ENCODE measurements at regions not wholly inside any gene's neighbourhood (a gene's known extent, or its start where the extent isn't known, plus 50 kb on each side); places are given as distances from the start of the nearest gene placed in this dataset.

DNA sequence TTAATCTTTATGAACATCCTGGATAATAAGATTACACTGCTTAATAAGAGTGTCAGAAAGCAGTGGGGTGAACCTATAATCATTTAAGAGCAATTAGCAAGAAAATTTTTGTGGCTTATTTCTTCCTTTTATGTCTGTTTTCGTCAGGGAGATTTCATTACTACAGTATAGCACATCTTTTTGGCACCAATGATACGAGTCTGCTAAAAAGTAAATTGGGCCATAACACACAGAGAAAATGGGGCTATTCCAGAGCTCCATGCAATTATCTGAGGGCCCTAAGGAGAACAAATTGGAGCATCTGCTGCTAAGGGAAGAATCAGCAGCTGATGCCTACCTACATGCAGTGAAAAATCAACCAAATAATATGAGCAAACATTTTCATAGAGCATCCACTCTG lies 330.3 kb upstream of the NCAM2 start:
- Histone ChIP-seq H3K27ac (ENCODE audit: low read depth, low read length, poor library complexity, severe bottlenecking) (no peak overlapping the region), H4K20me1 (ENCODE audit: insufficient read depth, low read length) (no peaks in the 10 kb centered on the region), H3K9me2 (ENCODE audit: insufficient read depth, low read length) (no peaks in the 10 kb centered on the region), H3K79me2 (ENCODE audit: insufficient read depth, low read depth, low read length) (no peaks in the 10 kb centered on the region), H3K9me3 (ENCODE audit: low read length) (peaks cover 19% of the 10 kb centered on the region), H2AFZ (ENCODE audit: low read length) (no peak overlapping the region), H3K4me3 (ENCODE audit: low read depth, low read length, poor library complexity, severe bottlenecking) (no peak overlapping the region), H3K36me3 (ENCODE audit: insufficient read depth, low read length) (no peaks in the 10 kb centered on the region), H3K4me1 (ENCODE audit: insufficient read depth, low read length, poor library complexity, severe bottlenecking) (no peaks in the 10 kb centered on the region), H3K4me2 (ENCODE audit: low read length) (no peak overlapping the region)
- ChIA-PET POLR2A (no interaction called here), CTCF (ENCODE audit: unreplicated experiment) (no interaction called here)
- no TSS peak for BruUV-seq (replicated peaks)
- DNase-seq (ENCODE audit: low spot score), result no peak
- TF ChIP-seq EZH2phosphoT487 (IDR thresholded peaks at IDR 0.05; ENCODE audit: borderline replicate concordance, low read depth, low read length), result no peak
- TF ChIP-seq CTCF (conservative IDR thresholded peaks at IDR 0.05; ENCODE audit: low read length), result no peak
- intact Hi-C loops (cut with micrococcal nuclease; ENCODE audit: unreplicated experiment), result no loop called here

GRCh38 chr21:20685475-20685874 lies 312.7 kb upstream of the NCAM2 start:
- ChIA-PET POLR2A (no interaction called here), CTCF (ENCODE audit: unreplicated experiment) (no interaction called here)
- no TSS peak for BruUV-seq (replicated peaks)
- Histone ChIP-seq H3K9me3 (ENCODE audit: low read length) (peaks cover 18% of the 10 kb centered on the region), H3K4me2 (ENCODE audit: low read length) (no peak overlapping the region), H3K36me3 (ENCODE audit: insufficient read depth, low read length) (no peaks in the 10 kb centered on the region), H3K4me1 (ENCODE audit: insufficient read depth, low read length, poor library complexity, severe bottlenecking) (no peaks in the 10 kb centered on the region), H3K9me2 (ENCODE audit: insufficient read depth, low read length) (no peaks in the 10 kb centered on the region), H3K27ac (ENCODE audit: low read depth, low read length, poor library complexity, severe bottlenecking) (no peak overlapping the region), H3K79me2 (ENCODE audit: insufficient read depth, low read depth, low read length) (no peaks in the 10 kb centered on the region), H2AFZ (ENCODE audit: low read length) (no peak overlapping the region), H3K4me3 (ENCODE audit: low read depth, low read length, poor library complexity, severe bottlenecking) (no peak overlapping the region), H4K20me1 (ENCODE audit: insufficient read depth, low read length) (no peaks in the 10 kb centered on the region)
- intact Hi-C loops (cut with micrococcal nuclease; ENCODE audit: unreplicated experiment), result no loop called here
- TF ChIP-seq EZH2phosphoT487 (IDR thresholded peaks at IDR 0.05; ENCODE audit: borderline replicate concordance, low read depth, low read length) (no peak), CTCF (conservative IDR thresholded peaks at IDR 0.05; ENCODE audit: low read length) (no peak)
- DNase-seq (ENCODE audit: low spot score), result no peak

- CTCF ChIA-PET (ENCODE audit: unreplicated experiment), result no interaction called here
- H3K4me3 ChIP-seq (ENCODE audit: low read depth, low read length, poor library complexity, severe bottlenecking), result no peak overlapping the region
- no peaks in the 10 kb centered on the region for H3K79me2 ChIP-seq (ENCODE audit: insufficient read depth, low read depth, low read length)
- H4K20me1 ChIP-seq (ENCODE audit: insufficient read depth, low read length), result no peaks in the 10 kb centered on the region
- TF ChIP-seq CTCF (conservative IDR thresholded peaks at IDR 0.05; ENCODE audit: low read length) (no peak), EZH2phosphoT487 (IDR thresholded peaks at IDR 0.05; ENCODE audit: borderline replicate concordance, low read depth, low read length) (no peak)
- H3K4me2 ChIP-seq (ENCODE audit: low read length), result no peak overlapping the region
- H2AFZ ChIP-seq (ENCODE audit: low read length), result no peak overlapping the region
- H3K27ac ChIP-seq (ENCODE audit: low read depth, low read length, poor library complexity, severe bottlenecking), result no peak overlapping the region
- H3K9me3 ChIP-seq (ENCODE audit: low read length), result peaks cover 1% of the 10 kb centered on the region; the same call in 1 of the 2 replicates
- DNase-seq (ENCODE audit: low spot score), result no peak
- H3K36me3 ChIP-seq (ENCODE audit: insufficient read depth, low read length), result no peaks in the 10 kb centered on the region
- intact Hi-C loops (cut with micrococcal nuclease; ENCODE audit: unreplicated experiment), result no loop called here
- no peaks in the 10 kb centered on the region for H3K9me2 ChIP-seq (ENCODE audit: insufficient read depth, low read length)
- BruUV-seq (replicated peaks), result no TSS peak
- no peaks in the 10 kb centered on the region for H3K4me1 ChIP-seq (ENCODE audit: insufficient read depth, low read length, poor library complexity, severe bottlenecking)
- POLR2A ChIA-PET, result interaction anchor here (0.6 kb wide), 1 partner anchor 115 kb away, joined by 3 read pairs; no protein-coding TSS in a partner anchor
These were observed 299.6 kb upstream of the NCAM2 start for GRCh38 chr21:20698585-20698984.

Measured in OCI-LY7 (cell line).